ENCODE measurements at regions not wholly inside any gene's neighbourhood (a gene's known extent, or its start where the extent isn't known, plus 50 kb on each side); places are given as distances from the start of the nearest gene placed in this dataset.

- TF ChIP-seq EZH2 (IDR thresholded peaks at IDR 0.05; ENCODE audit: low read depth, unreplicated experiment) (no peak), CTCF (conservative IDR thresholded peaks at IDR 0.05; ENCODE audit: low read depth in 2 of 2) (no peak), JUNB (IDR thresholded peaks at IDR 0.05; ENCODE audit: unreplicated experiment) (no peak), CREB1 (CRISPR knock-in tag; IDR thresholded peaks at IDR 0.05; ENCODE audit: low read depth) (no peak), REST (IDR thresholded peaks at IDR 0.05; ENCODE audit: unreplicated experiment) (no peak)
These were observed 86.3 kb upstream of the VIPR2 start for GRCh38 chr7:159231017-159231416.

All from GM23338 (cell line).